GM21367 (cell line): ENCODE measurements at regions not wholly inside any gene's neighbourhood (a gene's known extent, or its start where the extent isn't known, plus 50 kb on each side); places are given as distances from the start of the nearest gene placed in this dataset.
"Not testable (repeated sequence)": the region's sequence is repeated elsewhere in the genome, so short reads cannot be mapped to it uniquely, and the experiment has no call there.

Source experiments
- ATAC-seq: cut with Tn5 transposase; IDR thresholded peaks from one replicate; pipeline ENCODE4 v1.9.1; 2021; ENCODE audit not compliant: unreplicated experiment

- ATAC-seq, result not testable (repeated sequence)
These were observed 77.6 kb downstream of the HHIPL2 start for GRCh38 chr1:222470252-222470805.

DNA sequence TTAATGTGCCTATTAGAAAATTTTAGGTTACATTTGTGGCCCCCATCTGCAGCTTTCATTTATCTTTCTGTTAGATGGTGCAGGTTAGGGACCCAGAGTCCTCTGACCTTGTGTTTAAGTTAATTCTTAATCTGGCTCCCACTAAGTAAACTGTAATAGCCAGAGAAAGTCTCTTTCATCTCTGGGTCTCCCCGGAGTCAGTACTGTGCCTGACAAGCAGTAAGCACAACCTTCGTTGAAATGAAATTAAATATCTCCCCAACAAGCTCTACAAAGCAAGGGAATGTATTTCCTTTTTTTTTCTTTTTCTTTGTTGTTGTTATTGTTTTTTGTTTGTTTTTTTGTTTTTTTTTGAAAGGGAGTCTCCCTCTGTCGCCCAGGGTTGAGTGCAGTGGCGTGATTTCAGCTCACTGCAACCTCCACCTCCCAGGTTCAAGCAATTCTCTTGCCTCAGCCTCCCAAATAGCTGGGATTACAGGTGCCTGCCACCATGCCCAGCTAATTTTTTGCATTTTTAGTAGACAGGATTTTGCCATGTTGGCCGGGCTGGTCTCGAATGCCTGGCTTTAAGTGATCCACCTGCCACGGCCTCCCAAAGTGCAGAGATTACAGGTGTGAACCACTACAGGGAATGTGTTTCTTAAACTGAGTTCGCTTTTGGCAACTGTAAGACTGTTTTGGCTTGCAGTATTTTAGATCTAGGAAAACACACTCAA, 81.6 kb downstream of the HHIPL2 start:
- ATAC-seq, result no peak

GRCh38 chr1:222465211-222466041, 82.5 kb downstream of the HHIPL2 start:
- peak; percentile 91 for ATAC-seq

DNA sequence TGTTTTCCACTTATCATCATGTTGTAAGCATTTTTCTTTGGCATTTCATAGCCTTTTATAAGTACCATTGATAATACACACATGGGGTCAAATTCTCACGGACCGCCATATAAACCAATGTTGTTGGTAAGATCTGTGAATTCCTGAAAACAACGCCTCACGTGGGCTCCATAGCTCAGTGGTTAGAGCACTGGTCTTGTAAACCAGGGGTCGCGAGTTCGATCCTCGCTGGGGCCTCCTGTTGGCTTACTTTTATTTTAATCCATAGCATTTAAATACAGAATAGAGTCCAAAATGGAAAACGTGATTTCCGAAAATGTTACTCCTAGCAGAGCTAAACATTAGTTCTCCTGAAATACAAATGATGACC, 83.1 kb downstream of the HHIPL2 start:
- peak; percentile 3 for ATAC-seq

GRCh38 chr1:222463059-222463730, 84.7 kb downstream of the HHIPL2 start:
- no peak for ATAC-seq

GRCh38 chr1:222462601-222463000, 85.3 kb downstream of the HHIPL2 start:
- no peak for ATAC-seq

DNA sequence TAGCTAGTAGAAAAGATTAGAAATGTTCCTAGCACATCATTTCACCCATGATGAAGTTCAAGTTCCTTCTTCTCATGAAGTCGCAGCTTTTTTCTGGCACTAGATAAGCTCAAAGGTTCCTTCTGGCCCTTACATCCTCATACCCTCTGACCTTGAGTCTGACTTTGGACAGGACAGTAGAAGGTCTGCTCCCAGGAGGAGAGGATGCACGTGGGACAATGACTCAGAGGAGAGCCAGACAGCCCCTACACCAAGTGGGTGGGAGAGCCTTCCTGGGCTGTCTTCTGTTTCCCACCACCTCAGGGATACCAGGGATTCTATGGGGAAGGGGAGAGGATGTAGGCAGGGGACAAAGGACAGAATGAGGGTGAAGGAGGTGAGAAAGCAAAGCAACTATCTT, 86.0 kb downstream of the HHIPL2 start:
- no peak for ATAC-seq

- ATAC-seq, result no peak
These were observed 88.3 kb downstream of the HHIPL2 start for GRCh38 chr1:222459652-222460051.

DNA sequence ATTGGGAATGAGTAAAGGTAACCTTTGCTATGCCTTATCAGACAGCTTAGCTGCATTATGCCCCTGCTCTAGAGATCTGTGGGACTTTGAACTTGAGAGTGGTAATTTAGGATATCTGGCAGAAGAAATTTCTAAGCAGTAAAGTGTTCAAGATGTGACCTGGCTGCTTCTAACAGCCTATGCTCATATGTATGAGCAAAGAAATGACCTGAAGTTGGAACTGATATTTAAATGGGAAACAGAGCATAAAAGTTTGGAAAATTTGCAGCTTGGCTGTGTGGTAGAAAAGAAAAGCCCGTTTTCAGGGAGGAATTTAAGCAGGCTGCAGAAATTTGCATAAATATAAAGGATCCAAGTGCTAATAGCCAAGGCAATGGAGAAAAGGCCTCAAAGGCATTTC, 90.4 kb downstream of the HHIPL2 start:
- ATAC-seq, result no peak

- no peak for ATAC-seq
These were observed 90.8 kb downstream of the HHIPL2 start for GRCh38 chr1:222457084-222457483.

- peak; percentile 94 for ATAC-seq
These were observed 92.6 kb downstream of the HHIPL2 start for GRCh38 chr1:222455188-222455879.

DNA sequence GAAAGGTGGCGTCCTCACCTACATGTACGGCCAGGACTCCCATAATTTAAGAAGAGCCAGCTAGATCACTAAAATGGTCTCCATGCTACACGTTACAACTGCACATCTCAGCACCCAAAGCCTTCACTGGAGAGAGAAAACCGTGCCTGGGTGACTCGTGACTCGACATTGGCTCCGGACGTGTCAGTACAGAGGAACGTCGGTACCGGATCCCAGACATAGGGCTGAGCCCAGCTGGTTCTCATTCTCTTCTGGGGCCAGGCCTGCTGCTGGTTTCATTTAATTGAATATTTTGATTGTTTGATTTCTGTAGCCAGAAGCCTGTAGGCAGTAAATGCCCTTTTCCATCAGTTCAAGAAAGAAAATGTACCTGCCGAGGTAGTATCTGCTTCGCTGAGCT, 93.1 kb downstream of the HHIPL2 start:
- ATAC-seq, result peak; percentile 12

- no peak for ATAC-seq
These were observed 93.7 kb downstream of the HHIPL2 start for GRCh38 chr1:222454186-222454585.

DNA sequence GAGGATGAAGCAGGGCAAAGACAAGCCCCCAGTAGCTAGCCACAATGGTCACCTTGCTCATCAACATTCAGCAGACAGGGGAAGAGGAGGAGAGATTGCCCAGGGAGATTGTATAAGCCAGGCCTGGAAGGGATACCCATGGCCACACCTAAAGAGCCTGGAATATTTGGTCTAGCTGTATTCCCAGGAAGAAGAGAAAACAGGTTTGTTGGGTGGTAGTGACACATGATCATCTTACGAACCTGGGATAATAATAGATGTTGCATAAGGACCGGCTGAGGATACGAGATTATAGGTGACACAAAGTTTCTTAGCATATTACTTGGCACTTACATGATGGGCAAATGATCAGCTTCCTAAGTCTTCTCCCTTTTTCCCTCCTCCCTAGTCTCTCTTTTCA, 95.9 kb downstream of the HHIPL2 start:
- ATAC-seq, result no peak

DNA sequence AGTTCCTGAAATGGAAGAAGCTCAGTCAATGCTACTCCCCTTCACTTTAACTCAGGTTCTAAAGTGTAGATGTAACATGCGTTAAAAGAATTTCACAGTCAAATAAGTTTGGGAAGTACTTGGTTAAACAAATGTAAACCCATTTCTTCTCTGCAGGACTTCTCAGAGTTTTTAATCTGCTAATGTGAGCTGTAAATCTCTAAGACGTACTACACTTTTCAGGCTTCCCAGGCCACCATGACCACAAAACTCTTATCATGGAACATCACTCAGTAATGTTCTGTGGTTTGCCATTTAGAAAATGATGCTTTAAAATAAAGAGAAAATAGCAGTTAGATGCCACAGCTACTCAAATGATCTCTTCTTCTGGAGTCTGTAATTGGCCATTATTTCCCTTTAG, 104.3 kb downstream of the HHIPL2 start:
- ATAC-seq, result no peak

DNA sequence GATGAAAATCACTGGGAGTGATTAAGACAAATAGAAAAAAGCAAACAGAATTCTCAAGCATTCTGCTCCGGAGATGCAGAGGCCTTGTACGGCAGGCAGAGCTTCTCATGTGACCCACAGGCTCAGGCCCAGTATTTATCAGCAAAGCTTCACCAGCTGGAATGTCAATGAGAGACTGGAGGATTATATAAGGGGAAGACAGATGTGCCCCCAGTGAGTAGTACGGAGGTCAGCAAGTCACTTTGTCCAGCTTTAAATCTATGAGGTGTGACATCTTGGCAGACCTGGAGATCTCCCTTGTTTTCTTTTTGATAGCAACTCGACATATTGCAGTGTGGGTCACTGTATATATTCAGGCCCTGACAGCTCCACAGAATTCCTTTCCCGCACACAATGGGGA, 106.8 kb downstream of the HHIPL2 start:
- no peak for ATAC-seq

- no peak for ATAC-seq
These were observed 123.1 kb downstream of the HHIPL2 start for GRCh38 chr1:222424826-222425225.

DNA sequence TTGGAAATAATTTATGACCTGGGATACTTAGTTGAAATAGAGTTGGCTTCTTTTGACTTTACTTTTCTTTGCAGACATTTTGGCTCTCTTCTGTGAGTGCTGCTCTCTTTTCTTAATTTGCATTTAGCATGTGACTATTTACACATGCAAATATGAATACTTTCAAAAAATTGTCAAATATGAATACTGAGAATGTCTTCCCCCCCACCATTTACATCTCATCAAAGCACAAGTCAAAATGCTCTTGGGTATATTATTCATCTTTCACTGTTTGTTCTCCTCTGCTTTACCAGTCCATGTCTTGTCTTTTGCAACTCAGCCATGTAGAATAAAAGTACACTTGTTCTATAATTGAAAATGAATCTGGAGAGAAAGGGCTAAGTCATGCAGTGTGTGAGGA, 126.5 kb downstream of the HHIPL2 start:
- no peak for ATAC-seq

GRCh38 chr1:222420633-222421032, 127.3 kb downstream of the HHIPL2 start:
- ATAC-seq, result no peak

GRCh38 chr1:222418654-222419053, 129.2 kb downstream of the HHIPL2 start:
- no peak for ATAC-seq

DNA sequence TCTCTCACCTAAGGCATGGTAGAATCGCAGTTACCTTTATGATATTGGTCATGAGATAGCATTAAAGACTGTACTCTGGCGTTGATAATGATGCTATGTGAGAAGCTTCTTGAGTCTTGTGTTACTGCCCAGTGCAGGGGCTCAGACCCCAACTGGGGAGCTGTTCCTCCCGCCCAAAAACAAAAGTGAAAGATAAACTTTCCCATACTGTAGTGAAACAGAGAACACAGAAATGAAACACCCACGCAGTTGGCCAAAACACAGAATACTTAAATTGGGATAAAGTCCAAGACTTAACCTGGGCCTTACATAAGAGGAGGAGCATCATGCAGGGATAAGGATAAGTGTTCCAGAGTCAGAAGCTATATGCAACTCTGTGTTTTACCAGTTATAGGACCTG, 130.6 kb downstream of the HHIPL2 start:
- ATAC-seq, result no peak
